HEK293 (cell line): ENCODE measurements at regions not wholly inside any gene's neighbourhood (a gene's known extent, or its start where the extent isn't known, plus 50 kb on each side); places are given as distances from the start of the nearest gene placed in this dataset.

Experiments used
- CTCF ChIA-PET: fragments of 350-600 bp; formaldehyde crosslinking; extraction: SDS; loops from one replicate; lab custom pipeline; 2021; ENCODE audit warnings: antibody characterized with exemption; lab: Yijun Ruan, JAX
- POLR2A ChIA-PET: fragments of 300-600 bp; formaldehyde crosslinking; extraction: SDS; loops from one replicate; lab custom pipeline; 2020; ENCODE audit warnings: antibody characterized with exemption, inconsistent platforms; lab: Yijun Ruan, JAX
- H3K27ac ChIP-seq: fragments of 200-500 bp; sonication (Bioruptor generic); 2 replicates; pipeline ENCODE4 v1.5.1; 2014; ENCODE audit warnings: low read depth, low read length, control low read depth, inconsistent platforms; ENCODE audit errors: extremely low read depth
- H3K36me3 ChIP-seq, 2 experiments: fragments of 200-500 bp in 1 of 2; sonication (Bioruptor generic) in 1 of 2; 1 replicate in 1 of 2; 2 replicates in 1 of 2; pipeline ENCODE4 v1.5.1; 2014 to 2017; ENCODE audit warnings: inconsistent platforms in 2 of 2, low read length in 2 of 2; ENCODE audit not compliant: control insufficient read depth in 2 of 2, insufficient read depth in 1 of 2
- H3K4me1 ChIP-seq: fragments of 200-500 bp; sonication (Bioruptor generic); 2 replicates; pipeline ENCODE4 v1.5.1; 2014; ENCODE audit warnings: mild to moderate bottlenecking, low read length, inconsistent platforms; ENCODE audit not compliant: control insufficient read depth, insufficient read depth
- H3K4me3 ChIP-seq: 2 replicates; pipeline ENCODE4 v1.5.1; 2011; ENCODE audit warnings: low read depth, mild to moderate bottlenecking, control low read depth, low read length, moderate library complexity
- H3K9me3 ChIP-seq: fragments of 200-500 bp; sonication (Bioruptor generic); 2 replicates; pipeline ENCODE4 v1.5.1; 2014; ENCODE audit warnings: low read depth, low read length, inconsistent platforms; ENCODE audit not compliant: control insufficient read depth, insufficient read depth
- FEZF1 ChIP-seq: fragments of 450-650 bp; formaldehyde crosslinking; IDR thresholded peaks from 2 replicates; pipeline ENCODE4 v1.5.1; 2016; ENCODE audit warnings: missing biosample characterization, missing genetic modification characterization
- KLF17 ChIP-seq: fragments of 450-650 bp; formaldehyde crosslinking; IDR thresholded peaks from 2 replicates; pipeline ENCODE4 v1.5.1; 2016; ENCODE audit warnings: missing biosample characterization, missing genetic modification characterization
- TCF7L2 ChIP-seq: IDR thresholded peaks from 2 replicates; pipeline ENCODE4 v1.6.1; 2011; ENCODE audit warnings: low read depth, mild to moderate bottlenecking, inconsistent platforms, low read length, moderate library complexity, borderline replicate concordance
- TRIM28 ChIP-seq: IDR thresholded peaks from 2 replicates; pipeline ENCODE4 v1.6.1; 2011; ENCODE audit warnings: low read length, control low read depth, borderline replicate concordance
- WT1 ChIP-seq: fragments of 450-650 bp; formaldehyde crosslinking; IDR thresholded peaks from 2 replicates; pipeline ENCODE4 v1.5.1; 2016; ENCODE audit warnings: missing biosample characterization, missing genetic modification characterization
- ZFP37 ChIP-seq: fragments of 450-650 bp; formaldehyde crosslinking; IDR thresholded peaks from 2 replicates; pipeline ENCODE4 v1.5.1; 2016; ENCODE audit warnings: missing biosample characterization, missing genetic modification characterization
- ZNF211 ChIP-seq: fragments of 450-650 bp; formaldehyde crosslinking; IDR thresholded peaks from 2 replicates; pipeline ENCODE4 v1.5.1; 2016; ENCODE audit warnings: low read depth, missing biosample characterization, missing genetic modification characterization
- ZNF248 ChIP-seq: fragments of 450-650 bp; formaldehyde crosslinking; IDR thresholded peaks from 2 replicates; pipeline ENCODE4 v1.5.1; 2017; ENCODE audit warnings: missing biosample characterization, missing genetic modification characterization
- ZNF280C ChIP-seq: fragments of 450-650 bp; formaldehyde crosslinking; IDR thresholded peaks from 2 replicates; pipeline ENCODE4 v1.5.1; 2016; ENCODE audit warnings: missing biosample characterization, missing genetic modification characterization
- ZNF426 ChIP-seq: fragments of 450-650 bp; formaldehyde crosslinking; IDR thresholded peaks from 2 replicates; pipeline ENCODE4 v1.5.1; 2017; ENCODE audit warnings: missing biosample characterization, missing genetic modification characterization, mild to moderate bottlenecking, inconsistent platforms, moderate library complexity
- ZNF521 ChIP-seq: fragments of 450-650 bp; formaldehyde crosslinking; IDR thresholded peaks from 2 replicates; pipeline ENCODE4 v1.5.1; 2017; ENCODE audit warnings: missing biosample characterization, mild to moderate bottlenecking, missing genetic modification characterization
- ZNF529 ChIP-seq: fragments of 450-650 bp; formaldehyde crosslinking; IDR thresholded peaks from 2 replicates; pipeline ENCODE4 v1.5.1; 2017; ENCODE audit warnings: missing genetic modification characterization, missing biosample characterization; ENCODE audit not compliant: insufficient replicate concordance
- ZNF561 ChIP-seq: fragments of 450-650 bp; IDR thresholded peaks from 2 replicates; pipeline ENCODE4 v1.5.1; 2018; ENCODE audit warnings: missing biosample characterization, missing genetic modification characterization, borderline replicate concordance
- ZNF596 ChIP-seq: fragments of 450-650 bp; IDR thresholded peaks from 2 replicates; pipeline ENCODE4 v1.5.0; 2018; ENCODE audit warnings: missing biosample characterization, mild to moderate bottlenecking, missing genetic modification characterization, moderate library complexity
- ZNF654 ChIP-seq: fragments of 450-650 bp; formaldehyde crosslinking; IDR thresholded peaks from 2 replicates; pipeline ENCODE4 v1.5.1; 2016; ENCODE audit warnings: low read depth, missing biosample characterization, missing genetic modification characterization
- ZNF658 ChIP-seq: fragments of 450-650 bp; formaldehyde crosslinking; IDR thresholded peaks from 2 replicates; pipeline ENCODE4; 2016; ENCODE audit warnings: missing biosample characterization, missing genetic modification characterization
- ZNF677 ChIP-seq: fragments of 450-650 bp; IDR thresholded peaks from 2 replicates; pipeline ENCODE4 v1.5.0; 2018; ENCODE audit warnings: missing biosample characterization, mild to moderate bottlenecking, missing genetic modification characterization, moderate library complexity
- ZNF785 ChIP-seq: fragments of 450-650 bp; formaldehyde crosslinking; IDR thresholded peaks from 2 replicates; pipeline ENCODE4 v1.5.1; 2016; ENCODE audit warnings: missing biosample characterization, missing genetic modification characterization
- ZNF791 ChIP-seq: fragments of 450-650 bp; formaldehyde crosslinking; IDR thresholded peaks from 2 replicates; pipeline ENCODE4 v1.5.1; 2016; ENCODE audit warnings: missing biosample characterization, missing genetic modification characterization
- ZNF837 ChIP-seq: fragments of 450-650 bp; formaldehyde crosslinking; IDR thresholded peaks from 2 replicates; pipeline ENCODE4 v1.5.1; 2016; ENCODE audit warnings: missing biosample characterization, missing genetic modification characterization
- TF ChIP-seq, protein P1 (sequence below): fragments of 450-650 bp; IDR thresholded peaks from 2 replicates; pipeline ENCODE4 v1.5.1; 2018; ENCODE audit warnings: missing biosample characterization, missing genetic modification characterization
- TF ChIP-seq, protein P2 (sequence below): fragments of 450-650 bp; formaldehyde crosslinking; IDR thresholded peaks from 2 replicates; pipeline ENCODE4 v1.5.1; 2016; ENCODE audit warnings: missing biosample characterization, missing genetic modification characterization

GRCh38 chr11:81246941-81247340, 1486.7 kb downstream of the FAM181B start:
- Histone ChIP-seq H3K4me1 (no peaks in the 10 kb centered on the region), H3K4me3 (no peak overlapping the region), H3K27ac (no peak overlapping the region), H3K36me3 (no peaks in the 10 kb centered on the region), H3K9me3 (no peaks in the 10 kb centered on the region)
- CTCF ChIA-PET: no interaction called here
- POLR2A ChIA-PET: no interaction called here
- no peak for TF ChIP-seq ZNF280C (tag by site-specific recombination)
- no peak for TF ChIP-seq ZNF561
- TF ChIP-seq ZNF211: no peak
- no peak for TF ChIP-seq ZNF654 (tag by site-specific recombination)
- TF ChIP-seq KLF17 (tag by site-specific recombination): no peak
- TF ChIP-seq ZNF785 (tag by site-specific recombination): no peak
- no peak for TF ChIP-seq ZNF596
- no peak for TF ChIP-seq ZNF521
- TF ChIP-seq ZNF248: no peak
- no peak for TF ChIP-seq ZNF426 (tag by site-specific recombination)
- no peak for TF ChIP-seq WT1

DNA sequence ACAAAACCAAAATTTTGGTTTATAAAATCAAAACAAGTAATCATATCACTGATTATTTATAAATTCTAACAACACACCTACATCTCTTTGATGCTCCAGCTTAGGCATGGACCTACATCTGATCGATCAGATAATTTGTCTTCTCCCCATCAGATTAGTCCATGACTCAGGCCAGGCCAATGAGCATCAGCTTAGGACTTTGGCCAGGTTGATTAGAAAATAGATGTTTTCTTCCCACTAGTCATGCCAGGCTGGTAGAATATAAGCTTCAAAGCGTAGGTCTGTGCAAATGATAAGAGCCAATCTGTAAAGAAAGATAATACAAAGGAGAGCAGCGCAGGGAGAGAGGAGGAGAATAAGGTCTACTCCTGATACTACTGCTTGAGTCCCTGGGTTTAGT, 1487.9 kb downstream of the FAM181B start:
- no peaks in the 10 kb centered on the region for H3K4me1 ChIP-seq
- H3K27ac ChIP-seq: no peak overlapping the region
- TF ChIP-seq ZNF837 (no peak), FEZF1 (no peak), TRIM28 (no peak), ZNF677 (tag by site-specific recombination) (no peak), ZFP37 (tag by site-specific recombination) (no peak), ZNF529 (tag by site-specific recombination) (no peak), ZNF658 (tag by site-specific recombination) (no peak), ZNF791 (tag by site-specific recombination) (no peak), TCF7L2 (no peak), ZNF561 (no peak)
- TF ChIP-seq, protein P1, sequence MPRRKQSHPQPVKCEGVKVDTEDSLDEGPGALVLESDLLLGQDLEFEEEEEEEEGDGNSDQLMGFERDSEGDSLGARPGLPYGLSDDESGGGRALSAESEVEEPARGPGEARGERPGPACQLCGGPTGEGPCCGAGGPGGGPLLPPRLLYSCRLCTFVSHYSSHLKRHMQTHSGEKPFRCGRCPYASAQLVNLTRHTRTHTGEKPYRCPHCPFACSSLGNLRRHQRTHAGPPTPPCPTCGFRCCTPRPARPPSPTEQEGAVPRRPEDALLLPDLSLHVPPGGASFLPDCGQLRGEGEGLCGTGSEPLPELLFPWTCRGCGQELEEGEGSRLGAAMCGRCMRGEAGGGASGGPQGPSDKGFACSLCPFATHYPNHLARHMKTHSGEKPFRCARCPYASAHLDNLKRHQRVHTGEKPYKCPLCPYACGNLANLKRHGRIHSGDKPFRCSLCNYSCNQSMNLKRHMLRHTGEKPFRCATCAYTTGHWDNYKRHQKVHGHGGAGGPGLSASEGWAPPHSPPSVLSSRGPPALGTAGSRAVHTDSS (tag by site-specific recombination): no peak
- TF ChIP-seq, protein P2, sequence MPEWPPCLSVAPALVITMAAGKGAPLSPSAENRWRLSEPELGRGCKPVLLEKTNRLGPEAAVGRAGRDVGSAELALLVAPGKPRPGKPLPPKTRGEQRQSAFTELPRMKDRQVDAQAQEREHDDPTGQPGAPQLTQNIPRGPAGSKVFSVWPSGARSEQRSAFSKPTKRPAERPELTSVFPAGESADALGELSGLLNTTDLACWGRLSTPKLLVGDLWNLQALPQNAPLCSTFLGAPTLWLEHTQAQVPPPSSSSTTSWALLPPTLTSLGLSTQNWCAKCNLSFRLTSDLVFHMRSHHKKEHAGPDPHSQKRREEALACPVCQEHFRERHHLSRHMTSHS: no peak
- TF ChIP-seq, all 188 proteins: peak for 0
- H3K36me3 ChIP-seq: no peaks in the 10 kb centered on the region
- CTCF ChIA-PET: interaction anchor here (0.6 kb wide), 1 partner anchor 235 kb away, joined by 3 read pairs; no protein-coding TSS in a partner anchor
- H3K9me3 ChIP-seq: no peaks in the 10 kb centered on the region
- H3K4me3 ChIP-seq: no peak overlapping the region
- POLR2A ChIA-PET: no interaction called here
